ENCODE measurements at regions not wholly inside any gene's neighbourhood (a gene's known extent, or its start where the extent isn't known, plus 50 kb on each side); places are given as distances from the start of the nearest gene placed in this dataset.
"Not testable (repeated sequence)": the region's sequence is repeated elsewhere in the genome, so short reads cannot be mapped to it uniquely, and the experiment has no call there.

- Histone ChIP-seq H3K9me3 (ENCODE audit: control insufficient read depth, insufficient read depth, low read length) (no peaks in the 10 kb centered on the region), H3K4me3 (ENCODE audit: low read length) (no peak overlapping the region), H3K36me3 (ENCODE audit: control insufficient read depth, insufficient read depth, low read length) (no peaks in the 10 kb centered on the region), H3K27me3 (ENCODE audit: control insufficient read depth, insufficient read depth, low read length) (no peaks in the 10 kb centered on the region), H3K27ac (ENCODE audit: low read length) (no peak overlapping the region), H3K4me1 (ENCODE audit: control insufficient read depth, insufficient read depth, low read length) (no peaks in the 10 kb centered on the region)
- Mint-ChIP-seq H3K27ac (no peak overlapping the region), H3K27me3 (ENCODE audit: low read depth in 2 of 2) (no peaks in the 10 kb centered on the region), H3K9me3 (peaks cover 13 to 14% of the 10 kb centered on the region in 2 donors), H3K4me1 (no peaks in the 10 kb centered on the region), H3K4me3 (no peak overlapping the region), H3K36me3 (peaks cover 5% of the 10 kb centered on the region)
- no peak for TF ChIP-seq CTCF (IDR thresholded peaks at IDR 0.05)
- DNase-seq (no peak), ATAC-seq (no peak)
- intact Hi-C loops (cut with micrococcal nuclease) = no loop called here
- no CpG with 5 or more reads among the region's 2 CpGs for WGBS (ENCODE audit: insufficient coverage)
Observed at GRCh38 chr12:84165998-84166571, 746.5 kb downstream of the SLC6A15 start.

- Histone ChIP-seq H3K36me3 (ENCODE audit: control insufficient read depth, insufficient read depth, low read length) (no peaks in the 10 kb centered on the region), H3K27ac (ENCODE audit: low read length) (no peak overlapping the region), H3K27me3 (ENCODE audit: control insufficient read depth, insufficient read depth, low read length) (no peaks in the 10 kb centered on the region), H3K4me3 (ENCODE audit: low read length) (no peak overlapping the region), H3K4me1 (ENCODE audit: control insufficient read depth, insufficient read depth, low read length) (no peaks in the 10 kb centered on the region), H3K9me3 (ENCODE audit: control insufficient read depth, insufficient read depth, low read length) (no peaks in the 10 kb centered on the region)
- Mint-ChIP-seq H3K27ac (no peak overlapping the region), H3K27me3 (ENCODE audit: low read depth in 2 of 2) (no peaks in the 10 kb centered on the region), H3K9me3 (peaks cover 8% of the 10 kb centered on the region in 2 donors), H3K36me3 (peaks cover under 1% of the 10 kb centered on the region), H3K4me3 (no peak overlapping the region), H3K4me1 (no peaks in the 10 kb centered on the region)
- no peak for DNase-seq
- intact Hi-C loops (cut with micrococcal nuclease) = no loop called here
- no peak for ATAC-seq
- no peak for TF ChIP-seq CTCF (IDR thresholded peaks at IDR 0.05)
- 65% methylated on average over 2 of the region's 2 CpGs for WGBS (ENCODE audit: insufficient coverage)
Observed at GRCh38 chr12:84161296-84161695, 751.3 kb downstream of the SLC6A15 start.

GRCh38 chr12:84159260-84159659 is 753.3 kb downstream of the SLC6A15 start:
- Histone ChIP-seq H3K4me1 (ENCODE audit: control insufficient read depth, insufficient read depth, low read length) (no peaks in the 10 kb centered on the region), H3K4me3 (ENCODE audit: low read length) (no peak overlapping the region), H3K36me3 (ENCODE audit: control insufficient read depth, insufficient read depth, low read length) (no peaks in the 10 kb centered on the region), H3K27ac (ENCODE audit: low read length) (no peak overlapping the region), H3K27me3 (ENCODE audit: control insufficient read depth, insufficient read depth, low read length) (no peaks in the 10 kb centered on the region), H3K9me3 (ENCODE audit: control insufficient read depth, insufficient read depth, low read length) (no peaks in the 10 kb centered on the region)
- intact Hi-C loops (cut with micrococcal nuclease) = no loop called here
- Mint-ChIP-seq H3K27ac (no peak overlapping the region), H3K36me3 (no peaks in the 10 kb centered on the region), H3K4me3 (no peak overlapping the region), H3K9me3 (peaks cover 2 to 9% of the 10 kb centered on the region in 2 donors), H3K27me3 (ENCODE audit: low read depth in 2 of 2) (no peaks in the 10 kb centered on the region), H3K4me1 (no peaks in the 10 kb centered on the region)
- WGBS (ENCODE audit: insufficient coverage) = 89% methylated on average over 1 of the region's 1 CpG
- TF ChIP-seq CTCF (IDR thresholded peaks at IDR 0.05) = no peak
- DNase-seq (no peak), ATAC-seq (no peak)

- no peak overlapping the region for H3K4me3 Mint-ChIP-seq
- H3K27me3 ChIP-seq (ENCODE audit: control insufficient read depth, insufficient read depth, low read length) = no peaks in the 10 kb centered on the region
- no peaks in the 10 kb centered on the region for H3K4me1 Mint-ChIP-seq
- TF ChIP-seq CTCF (IDR thresholded peaks at IDR 0.05) = no peak
- intact Hi-C loops (cut with micrococcal nuclease) = no loop called here
- H3K4me1 ChIP-seq (ENCODE audit: control insufficient read depth, insufficient read depth, low read length) = no peaks in the 10 kb centered on the region
- ATAC-seq (no peak), DNase-seq (no peak)
- no peaks in the 10 kb centered on the region for H3K36me3 ChIP-seq (ENCODE audit: control insufficient read depth, insufficient read depth, low read length)
- H3K27ac Mint-ChIP-seq = no peak overlapping the region
- WGBS (ENCODE audit: insufficient coverage) = no CpG with 5 or more reads among the region's 1 CpG
- no peaks in the 10 kb centered on the region for H3K36me3 Mint-ChIP-seq
- no peak overlapping the region for H3K27ac ChIP-seq (ENCODE audit: low read length)
- H3K27me3 Mint-ChIP-seq (ENCODE audit: low read depth in 2 of 2) = no peaks in the 10 kb centered on the region
- H3K9me3 ChIP-seq (ENCODE audit: control insufficient read depth, insufficient read depth, low read length) = no peaks in the 10 kb centered on the region
- no peak overlapping the region for H3K4me3 ChIP-seq (ENCODE audit: low read length)
- peaks cover 5 to 9% of the 10 kb centered on the region in 2 donors for H3K9me3 Mint-ChIP-seq
Observed at GRCh38 chr12:84157170-84157569, 755.4 kb downstream of the SLC6A15 start.

GRCh38 chr12:84154991-84155930 is 757.3 kb downstream of the SLC6A15 start:
- H3K4me3 ChIP-seq (ENCODE audit: low read length); H3K27me3 Mint-ChIP-seq (ENCODE audit: low read depth in 2 of 2); H3K4me1 ChIP-seq (ENCODE audit: control insufficient read depth, insufficient read depth, low read length); H3K36me3 Mint-ChIP-seq; H3K4me3 Mint-ChIP-seq; DNase-seq; H3K9me3 ChIP-seq (ENCODE audit: control insufficient read depth, insufficient read depth, low read length); intact Hi-C loops (cut with micrococcal nuclease); ATAC-seq; H3K36me3 ChIP-seq (ENCODE audit: control insufficient read depth, insufficient read depth, low read length); H3K27ac ChIP-seq (ENCODE audit: low read length); H3K27ac Mint-ChIP-seq; H3K4me1 Mint-ChIP-seq; H3K27me3 ChIP-seq (ENCODE audit: control insufficient read depth, insufficient read depth, low read length): not testable (repeated sequence)
- H3K9me3 Mint-ChIP-seq = peaks cover 7 to 13% of the 10 kb centered on the region in 2 donors
- 90% methylated on average over 30 of the region's 30 CpGs for WGBS (ENCODE audit: insufficient coverage)

Measured in natural killer cell (primary cell).